H1 (cell line): ENCODE measurements at regions not wholly inside any gene's neighbourhood (a gene's known extent, or its start where the extent isn't known, plus 50 kb on each side); places are given as distances from the start of the nearest gene placed in this dataset.

Source experiments
- CTCF ChIA-PET: fragments of 300-600 bp; sonication (Branson Sonifier 250); formaldehyde crosslinking; loops from one replicate; lab custom pipeline; 2021; ENCODE audit not compliant: partially characterized antibody; lab: Charles Lee
- POLR2A ChIA-PET: fragments of 300-600 bp; sonication (Branson Sonifier 250); formaldehyde crosslinking; loops from one replicate; lab custom pipeline; 2021; ENCODE audit warnings: inconsistent platforms; ENCODE audit not compliant: partially characterized antibody; lab: Charles Lee
- DNase-seq, 2 experiments: peaks; one replicate each; pipeline versions ENCODE4 v3.0.0 to v3.0.0-alpha.2; 2010 to 2022; ENCODE audit warnings: low spot score in 2 of 2, low read depth in 1 of 2, mixed read lengths in 1 of 2
- FAIRE-seq: peaks from 2 replicates; lab custom pipeline; 2011; peaks lifted over from hg19 to GRCh38; lab: Jason Lieb, UNC
- H2AFZ ChIP-seq: 2 replicates; pipeline ENCODE4 v1.8.1; 2012; ENCODE audit warnings: low read length, inconsistent platforms
- H2AK5ac ChIP-seq: 2 replicates; pipeline ENCODE4 v1.6.1; 2013; ENCODE audit warnings: low read depth, low read length
- H2BK120ac ChIP-seq: replicated peaks from 2 replicates; pipeline ENCODE3; 2013; ENCODE audit warnings: low read depth, low read length, inconsistent platforms
- H2BK12ac ChIP-seq: 2 replicates; pipeline ENCODE4 v1.6.1; 2013; ENCODE audit warnings: low read depth, low read length
- H2BK15ac ChIP-seq: 2 replicates; pipeline ENCODE4 v1.6.1; 2013; ENCODE audit warnings: low read length
- H2BK20ac ChIP-seq: 2 replicates; pipeline ENCODE4 v1.6.1; 2013; ENCODE audit warnings: low read length
- H2BK5ac ChIP-seq: 2 replicates; pipeline ENCODE4 v1.6.1; 2013; ENCODE audit warnings: low read depth, low read length
- H3K14ac ChIP-seq: 2 replicates; pipeline ENCODE4 v1.6.1; 2013; ENCODE audit warnings: inconsistent platforms; ENCODE audit not compliant: insufficient read length
- H3K18ac ChIP-seq: 2 replicates; pipeline ENCODE4 v1.6.1; 2013; ENCODE audit warnings: low read length; ENCODE audit errors: extremely low read depth
- H3K23ac ChIP-seq: 2 replicates; pipeline ENCODE4 v1.6.1; 2013; ENCODE audit warnings: inconsistent platforms; ENCODE audit not compliant: insufficient read length
- H3K23me2 ChIP-seq: 2 replicates; pipeline ENCODE4 v1.6.1; 2013; ENCODE audit warnings: low read depth, low read length
- H3K27ac ChIP-seq: 2 replicates; pipeline ENCODE4 v1.6.1; 2011; ENCODE audit warnings: low read depth, low read length, inconsistent platforms
- H3K27me3 ChIP-seq, 4 experiments: replicated peaks in 1 of 4; 1 replicate in 1 of 4; 2 replicates in 3 of 4; pipeline versions ENCODE4 v1.6.1 to v1.8.1; 2011 to 2013; ENCODE audit warnings: low read length in 3 of 4, mild to moderate bottlenecking in 3 of 4, inconsistent platforms in 2 of 4, mixed read lengths in 2 of 4, moderate library complexity in 1 of 4; ENCODE audit not compliant: control insufficient read depth in 3 of 4, insufficient read depth in 3 of 4; ENCODE audit errors: extremely low read depth in 1 of 4
- H3K36me3 ChIP-seq, 4 experiments: 2 replicates each; pipeline versions ENCODE4 v1.6.1 to v1.8.1; 2011 to 2013; ENCODE audit warnings: mild to moderate bottlenecking in 4 of 4, low read length in 3 of 4, moderate library complexity in 2 of 4, control low read depth in 1 of 4, inconsistent platforms in 1 of 4; ENCODE audit not compliant: insufficient read depth in 4 of 4, control insufficient read depth in 2 of 4
- H3K4ac ChIP-seq: replicated peaks from 2 replicates; pipeline ENCODE3; 2013; ENCODE audit warnings: low read length, low read depth, mixed read lengths, inconsistent platforms; ENCODE audit not compliant: insufficient read length
- H3K4me1 ChIP-seq, 4 experiments: replicated peaks in 1 of 4; 1 replicate in 1 of 4; 2 replicates in 3 of 4; pipeline versions ENCODE4 v1.6.1 to v1.8.1; 2011 to 2013; ENCODE audit warnings: low read length in 3 of 4, inconsistent platforms in 2 of 4, mixed read lengths in 1 of 4; ENCODE audit not compliant: insufficient read depth in 4 of 4, control insufficient read depth in 3 of 4
- H3K4me2 ChIP-seq, 2 experiments: 2 replicates each; pipeline versions ENCODE4 v1.6.1 to v1.8.1; 2011 to 2013; ENCODE audit warnings: low read depth in 2 of 2, low read length in 2 of 2, control low read depth in 1 of 2, inconsistent platforms in 1 of 2, mild to moderate bottlenecking in 1 of 2; ENCODE audit not compliant: insufficient read depth in 1 of 2
- H3K4me3 ChIP-seq, 4 experiments: fragments of 200-600, 300-600 bp in 1 of 4; sonication (generic), shearing (Covaris generic), sonication (Bioruptor Twin) in 1 of 4; 2 replicates each; pipeline versions ENCODE4 v1.5.1 to v1.8.1; 2011 to 2016; ENCODE audit warnings: low read length in 4 of 4, low read depth in 3 of 4, control low read depth in 2 of 4, inconsistent platforms in 2 of 4, mild to moderate bottlenecking in 2 of 4, mixed read lengths in 1 of 4, moderate library complexity in 1 of 4; ENCODE audit not compliant: insufficient read depth in 2 of 4; ENCODE audit errors: extremely low read depth in 1 of 4
- H3K56ac ChIP-seq: replicated peaks from 2 replicates; pipeline ENCODE3; 2013; ENCODE audit warnings: low read depth, mild to moderate bottlenecking, mixed read lengths, low read length, inconsistent platforms; ENCODE audit not compliant: insufficient read length
- H3K79me1 ChIP-seq: 2 replicates; pipeline ENCODE4 v1.6.1; 2013; ENCODE audit warnings: low read depth, low read length, control low read depth
- H3K79me2 ChIP-seq, 2 experiments: 2 replicates each; pipeline versions ENCODE4 v1.6.1 to v1.8.1; 2012 to 2013; ENCODE audit warnings: low read length in 2 of 2, mild to moderate bottlenecking in 2 of 2, inconsistent platforms in 1 of 2; ENCODE audit not compliant: insufficient read depth in 2 of 2, control insufficient read depth in 1 of 2
- H3K9ac ChIP-seq, 4 experiments: replicated peaks in 1 of 4; 1 replicate in 1 of 4; 2 replicates in 3 of 4; pipeline versions ENCODE4 v1.6.1 to v1.8.1; 2011 to 2013; ENCODE audit warnings: low read depth in 3 of 4, low read length in 3 of 4, control low read depth in 2 of 4, mild to moderate bottlenecking in 2 of 4, moderate library complexity in 2 of 4, inconsistent platforms in 1 of 4; ENCODE audit errors: extremely low read depth in 1 of 4
- H3K9me3 ChIP-seq, 2 experiments: 2 replicates each; pipeline versions ENCODE4 v1.6.1 to v1.8.1; 2012 to 2013; ENCODE audit warnings: mild to moderate bottlenecking in 2 of 2, moderate library complexity in 2 of 2, control low read depth in 1 of 2, inconsistent platforms in 1 of 2, low read depth in 1 of 2, low read length in 1 of 2, mixed read lengths in 1 of 2; ENCODE audit not compliant: insufficient read depth in 2 of 2
- H4K20me1 ChIP-seq, 2 experiments: replicated peaks in 1 of 2; 2 replicates each; pipeline versions ENCODE3 to v1.8.1; 2011 to 2013; ENCODE audit warnings: inconsistent platforms in 2 of 2, low read length in 2 of 2, mild to moderate bottlenecking in 1 of 2; ENCODE audit not compliant: insufficient read depth in 2 of 2, control insufficient read depth in 1 of 2
- H4K5ac ChIP-seq: 2 replicates; pipeline ENCODE4 v1.6.1; 2013; ENCODE audit warnings: low read length, low read depth, mixed read lengths, inconsistent platforms; ENCODE audit not compliant: insufficient read length
- H4K8ac ChIP-seq: 2 replicates; pipeline ENCODE4 v1.8.0; 2013; ENCODE audit warnings: mild to moderate bottlenecking, moderate library complexity, low read length, inconsistent platforms; ENCODE audit not compliant: insufficient read depth; ENCODE audit errors: extremely low read depth
- H4K91ac ChIP-seq: replicated peaks from 2 replicates; pipeline ENCODE3; 2013; ENCODE audit warnings: low read length, mixed read lengths, inconsistent platforms; ENCODE audit not compliant: insufficient read length
- ATF2 ChIP-seq: IDR thresholded peaks from 2 replicates; pipeline ENCODE4 v1.6.1; 2012; ENCODE audit warnings: low read length, inconsistent platforms
- CHD1 ChIP-seq: IDR thresholded peaks from 2 replicates; pipeline ENCODE4 v1.6.1; 2012; ENCODE audit warnings: low read depth, low read length, improper control_type of control experiment
- CREB1 ChIP-seq: IDR thresholded peaks from 2 replicates; pipeline ENCODE4 v1.6.1; 2012; ENCODE audit warnings: inconsistent platforms
- FOSL1 ChIP-seq: IDR thresholded peaks from 2 replicates; pipeline ENCODE4 v1.6.1; 2011; ENCODE audit warnings: mild to moderate bottlenecking, low read depth, low read length, moderate library complexity; ENCODE audit not compliant: insufficient read depth
- HDAC2 ChIP-seq, 2 experiments: fragments of 300-600 bp in 1 of 2; sonication (generic) in 1 of 2; IDR thresholded peaks; 2 replicates each; pipeline ENCODE4 v1.6.1; 2011 to 2012; ENCODE audit warnings: low read depth in 2 of 2, low read length in 2 of 2, mild to moderate bottlenecking in 2 of 2, moderate library complexity in 2 of 2, borderline replicate concordance in 1 of 2, inconsistent platforms in 1 of 2
- KDM4A ChIP-seq: IDR thresholded peaks from one replicate; pipeline ENCODE4 v1.7.1; 2012; ENCODE audit warnings: low read depth, mild to moderate bottlenecking, moderate library complexity, low read length, inconsistent platforms; ENCODE audit not compliant: severe bottlenecking
- MAFK ChIP-seq: IDR thresholded peaks from 2 replicates; pipeline ENCODE4 v1.6.1; 2012; ENCODE audit warnings: low read depth, mild to moderate bottlenecking, improper control_type of control experiment, low read length
- PHF8 ChIP-seq: fragments of 200-600 bp; sonication (generic); conservative IDR thresholded peaks from 2 replicates; pipeline ENCODE4 v1.7.1; 2012; ENCODE audit warnings: low read depth, mild to moderate bottlenecking, inconsistent platforms, low read length, moderate library complexity
- RBBP5 ChIP-seq: IDR thresholded peaks from 2 replicates; pipeline ENCODE4 v1.7.1; 2012; ENCODE audit warnings: low read depth, mild to moderate bottlenecking, inconsistent platforms, low read length, moderate library complexity, borderline replicate concordance
- SAP30 ChIP-seq: fragments of 300-600 bp; sonication (generic); IDR thresholded peaks from 2 replicates; pipeline ENCODE4 v1.7.1; 2012; ENCODE audit warnings: low read length, moderate library complexity, mild to moderate bottlenecking, inconsistent platforms; ENCODE audit not compliant: insufficient read depth, insufficient replicate concordance
- SIRT6 ChIP-seq: IDR thresholded peaks from one replicate; pipeline ENCODE4 v1.7.1; 2012; ENCODE audit warnings: low read length, inconsistent platforms
- SRF ChIP-seq: IDR thresholded peaks from 2 replicates; pipeline ENCODE4 v1.6.1; 2011; ENCODE audit warnings: mild to moderate bottlenecking, low read depth, low read length, moderate library complexity
- TAF7 ChIP-seq: optimal IDR thresholded peaks from 2 replicates; pipeline ENCODE3; 2011; ENCODE audit warnings: low read depth, mild to moderate bottlenecking, inconsistent platforms, low read length, moderate library complexity, borderline replicate concordance
- WGBS, 2 experiments: shearing (Covaris generic) in 1 of 2; methylation state at CpG; one replicate each; pipeline versions ENCODE4 v1.1.6 to v1.1.7; 2013 to 2015; ENCODE audit warnings: low lambda C conversion rate in 2 of 2, mixed read lengths in 2 of 2, inconsistent platforms in 1 of 2, low coverage in 1 of 2, missing lambda C conversion rate in 1 of 2; ENCODE audit not compliant: insufficient replicate concordance in 2 of 2, insufficient coverage in 1 of 2, insufficient read length in 1 of 2; ENCODE audit errors: extremely low coverage in 1 of 2, missing lambda C conversion rate in 1 of 2; 5-methylcytosine and 5-hydroxymethylcytosine counted together

GRCh38 chr17:53721101-53721500, 101.6 kb upstream of the KIF2B start:
- Histone ChIP-seq H3K23me2 (no peaks in the 10 kb centered on the region), H3K79me2 (no peaks in the 10 kb centered on the region), H2BK15ac (no peak overlapping the region), H3K9ac (no peak overlapping the region), H4K20me1 (no peaks in the 10 kb centered on the region), H2BK5ac (no peak overlapping the region), H3K4me1 (no peaks in the 10 kb centered on the region), H2AK5ac (no peak overlapping the region), H3K4me2 (no peak overlapping the region), H3K36me3 (no peaks in the 10 kb centered on the region; a peak in 1 of 8 replicates), H3K56ac (no peak overlapping the region), H3K14ac (no peak overlapping the region), H2BK12ac (no peak overlapping the region), H3K27me3 (no peaks in the 10 kb centered on the region), H3K27ac (no peak overlapping the region), H2BK20ac (no peak overlapping the region), H4K91ac (no peak overlapping the region), H4K5ac (no peak overlapping the region), H3K18ac (no peak overlapping the region), H2AFZ (no peak overlapping the region), H4K8ac (no peak overlapping the region), H2BK120ac (no peak overlapping the region), H3K23ac (no peak overlapping the region), H3K9me3 (peaks cover 0 to 5% of the 10 kb centered on the region in 2 experiments; a peak in 2 of 4 replicates), H3K4me3 (no peak overlapping the region), H3K79me1 (no peaks in the 10 kb centered on the region), H3K4ac (no peak overlapping the region)
- DNase-seq (no peak), FAIRE-seq (no peak)
- POLR2A ChIA-PET, result no interaction called here
- CTCF ChIA-PET, result no interaction called here
- WGBS, 2 experiments, result 77% methylated on average over 2 of the region's 2 CpGs; no CpG with 5 or more reads in 1 of the 2 experiments
- no peak for TF ChIP-seq CREB1
- no peak for TF ChIP-seq SAP30
- no peak for TF ChIP-seq TAF7
- TF ChIP-seq HDAC2 (IDR thresholded peaks at IDR 0.05; ENCODE audit: borderline replicate concordance in 1 of 2, low read depth in 2 of 2, low read length in 2 of 2), result no peak
- TF ChIP-seq SRF, result no peak
- no peak for TF ChIP-seq CHD1
- TF ChIP-seq FOSL1, result no peak
- no peak for TF ChIP-seq ATF2
- no peak for TF ChIP-seq PHF8
- TF ChIP-seq SIRT6, result no peak
- TF ChIP-seq RBBP5, result no peak
- no peak for TF ChIP-seq MAFK
- TF ChIP-seq KDM4A, result no peak
